Renal cortex interstitium (tissue), 11 donors: ENCODE measurements at regions not wholly inside any gene's neighbourhood (a gene's known extent, or its start where the extent isn't known, plus 50 kb on each side); places are given as distances from the start of the nearest gene placed in this dataset.
"Not testable (repeated sequence)": the region's sequence is repeated elsewhere in the genome, so short reads cannot be mapped to it uniquely, and the experiment has no call there.

ENCODE experiments used
- DNase-seq, 11 donors: peaks; one replicate each; pipeline ENCODE4 v3.0.0-alpha.2; 2013; ENCODE audit warnings: low read depth in 9 of 11, low spot score in 4 of 11; ENCODE audit errors: extremely low read depth in 1 of 11

GRCh38 chr3:125694761-125695294, 99.5 kb upstream of the OSBPL11 start:
- DNase-seq, result no peak

- DNase-seq, result no peak
Measured at GRCh38 chr3:125695688-125696087, 100.4 kb upstream of the OSBPL11 start.

- DNase-seq, result not testable (repeated sequence)
Measured at GRCh38 chr3:125697126-125697525, 101.8 kb upstream of the OSBPL11 start.

- DNase-seq, result not testable (repeated sequence)
Measured at GRCh38 chr3:125697979-125698640, 102.8 kb upstream of the OSBPL11 start.

GRCh38 chr3:125715651-125716050, 120.4 kb upstream of the OSBPL11 start:
- no peak for DNase-seq

GRCh38 chr3:125732151-125732550, 136.9 kb upstream of the OSBPL11 start:
- not testable (repeated sequence) for DNase-seq

- not testable (repeated sequence) for DNase-seq
Measured at GRCh38 chr3:125741991-125742718, 146.9 kb upstream of the OSBPL11 start.

- not testable (repeated sequence) for DNase-seq
Measured at GRCh38 chr3:125742845-125743244, 147.5 kb upstream of the OSBPL11 start.

GRCh38 chr3:125757050-125757449, 161.8 kb upstream of the OSBPL11 start:
- DNase-seq, result not testable (repeated sequence)

GRCh38 chr3:125758641-125759130, 163.4 kb upstream of the OSBPL11 start:
- not testable (repeated sequence) for DNase-seq

GRCh38 chr3:125762601-125763000, 167.3 kb upstream of the OSBPL11 start:
- DNase-seq, result not testable (repeated sequence)

GRCh38 chr3:125766285-125766826, 171.1 kb upstream of the OSBPL11 start:
- peak; percentile 10 to 62 (median 39) for DNase-seq

GRCh38 chr3:125766931-125767330, 171.6 kb upstream of the OSBPL11 start:
- DNase-seq, result peak in 2 of 11 donors; percentile 8 to 9

GRCh38 chr3:125767641-125768040, 172.3 kb upstream of the OSBPL11 start:
- no peak for DNase-seq

- not testable (repeated sequence) for DNase-seq
Measured at GRCh38 chr3:125768821-125769220, 173.5 kb upstream of the OSBPL11 start.

- DNase-seq, result not testable (repeated sequence)
Measured at GRCh38 chr3:125771506-125771905, 176.2 kb upstream of the OSBPL11 start.

GRCh38 chr3:125774433-125775034, 179.2 kb upstream of the OSBPL11 start:
- not testable (repeated sequence) for DNase-seq

GRCh38 chr3:125775106-125775505, 179.8 kb upstream of the OSBPL11 start:
- not testable (repeated sequence) for DNase-seq

GRCh38 chr3:125775606-125776294, 180.5 kb upstream of the OSBPL11 start:
- not testable (repeated sequence) for DNase-seq
